OCI-LY7 (cell line): ENCODE measurements at regions not wholly inside any gene's neighbourhood (a gene's known extent, or its start where the extent isn't known, plus 50 kb on each side); places are given as distances from the start of the nearest gene placed in this dataset.

Experiments used
- BruUV-seq: library from RNA; stranded (reverse); fragments of 400-500 nt; replicated peaks from 2 replicates; lab custom pipeline; 2021; lab: Mats Ljungman, UMichigan
- CTCF ChIA-PET: fragments of 300-600 bp; sonication (Branson Sonifier 250); formaldehyde crosslinking; loops from one replicate; lab custom pipeline; 2022; ENCODE audit warnings: antibody characterized with exemption; ENCODE audit not compliant: unreplicated experiment; lab: Charles Lee
- POLR2A ChIA-PET: fragments of 300-600 bp; sonication (Branson Sonifier 250); formaldehyde crosslinking; loops from one replicate; lab custom pipeline; 2022; ENCODE audit warnings: antibody characterized with exemption; lab: Charles Lee
- DNase-seq: peaks from one replicate; pipeline ENCODE4 v3.0.0-alpha.2; 2015; ENCODE audit warnings: low spot score
- H2AFZ ChIP-seq: fragments of 200-600 bp; sonication (generic), shearing (Covaris generic); 2 replicates; pipeline ENCODE4 v1.6.1; 2014; ENCODE audit warnings: mild to moderate bottlenecking, antibody characterized with exemption, low read length, moderate library complexity
- H3K27ac ChIP-seq: fragments of 200-600 bp; sonication (generic); 2 replicates; pipeline ENCODE4 v1.5.1; 2014; ENCODE audit warnings: mixed run types, low read depth, mild to moderate bottlenecking, moderate library complexity, low read length, inconsistent platforms; ENCODE audit not compliant: poor library complexity, severe bottlenecking
- H3K36me3 ChIP-seq: fragments of 200-600 bp; sonication (generic); 2 replicates; pipeline ENCODE4 v1.6.1; 2014; ENCODE audit warnings: mild to moderate bottlenecking, antibody characterized with exemption, low read length, moderate library complexity, mixed read lengths; ENCODE audit not compliant: insufficient read depth
- H3K4me1 ChIP-seq: fragments of 200-600 bp; sonication (generic); 2 replicates; pipeline ENCODE4 v1.5.1; 2014; ENCODE audit warnings: mild to moderate bottlenecking, low read length; ENCODE audit not compliant: insufficient read depth, poor library complexity, severe bottlenecking
- H3K4me2 ChIP-seq: fragments of 200-600 bp; sonication (generic); 2 replicates; pipeline ENCODE4 v1.6.1; 2014; ENCODE audit warnings: mild to moderate bottlenecking, low read length
- H3K4me3 ChIP-seq: fragments of 200-600 bp; sonication (generic); 2 replicates; pipeline ENCODE4 v1.5.1; 2014; ENCODE audit warnings: mild to moderate bottlenecking, low read depth, low read length; ENCODE audit not compliant: poor library complexity, severe bottlenecking
- H3K79me2 ChIP-seq: fragments of 200-600 bp; sonication (generic); 2 replicates; pipeline ENCODE4 v1.6.1; 2016; ENCODE audit warnings: low read depth, mild to moderate bottlenecking, low read length, moderate library complexity, mixed read lengths; ENCODE audit not compliant: insufficient read depth
- H3K9me2 ChIP-seq: fragments of 200-600 bp; sonication (generic); 2 replicates; pipeline ENCODE4 v1.6.1; 2016; ENCODE audit warnings: mild to moderate bottlenecking, low read length, mixed read lengths; ENCODE audit not compliant: insufficient read depth
- H3K9me3 ChIP-seq: fragments of 200-600 bp; sonication (generic); 2 replicates; pipeline ENCODE4 v1.6.1; 2014; ENCODE audit warnings: mild to moderate bottlenecking, mixed run types, low read length, mixed read lengths
- H4K20me1 ChIP-seq: fragments of 200-600 bp; sonication (generic); 2 replicates; pipeline ENCODE4 v1.6.1; 2014; ENCODE audit warnings: mild to moderate bottlenecking, antibody characterized with exemption, low read length, moderate library complexity, mixed read lengths; ENCODE audit not compliant: insufficient read depth
- CTCF ChIP-seq: fragments of 200-600 bp; sonication (generic); conservative IDR thresholded peaks from 2 replicates; pipeline ENCODE4 v1.5.1; 2014; ENCODE audit warnings: mild to moderate bottlenecking, antibody characterized with exemption, low read length, moderate library complexity, mixed read lengths
- EZH2phosphoT487 ChIP-seq: fragments of 200-600 bp; sonication (generic); IDR thresholded peaks from 2 replicates; pipeline ENCODE4 v1.6.1; 2018; ENCODE audit warnings: low read depth, borderline replicate concordance, mild to moderate bottlenecking, mixed run types, antibody characterized with exemption, low read length, moderate library complexity, mixed read lengths
- intact Hi-C: fragments of 100-400 bp; cut with micrococcal nuclease; formaldehyde crosslinking; loops from one replicate; pipeline ENCODE4 v1.10.0; 2022; ENCODE audit not compliant: unreplicated experiment

DNA sequence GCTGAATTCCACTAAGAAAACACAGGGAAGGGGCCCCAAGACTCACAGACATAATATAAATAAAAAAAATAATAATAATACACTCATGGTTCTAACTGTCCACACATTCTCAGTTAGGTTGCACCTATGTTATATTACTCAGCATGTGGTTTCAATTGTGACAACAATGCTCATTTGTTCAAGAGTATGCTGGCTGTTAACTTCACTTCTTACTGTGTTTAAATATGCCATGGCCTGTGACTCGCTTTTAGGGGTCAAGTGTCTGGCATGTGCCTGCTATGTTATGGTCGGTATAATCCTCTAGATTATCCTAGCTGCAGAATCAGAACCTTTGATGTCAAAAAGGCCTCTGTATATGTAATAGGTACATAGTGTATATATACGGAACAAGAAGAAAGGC lies 324.8 kb upstream of the INTU start:
- H2AFZ ChIP-seq = no peak overlapping the region
- no peak overlapping the region for H3K4me2 ChIP-seq
- no peak for DNase-seq
- ChIA-PET CTCF (no interaction called here), POLR2A (interaction anchor here (0.7 kb wide), 1 partner anchor 62 kb away, joined by 3 read pairs; no protein-coding TSS in a partner anchor)
- no peaks in the 10 kb centered on the region for H3K9me2 ChIP-seq
- H3K4me3 ChIP-seq = no peak overlapping the region
- intact Hi-C loops = no loop called here
- TF ChIP-seq EZH2phosphoT487 (no peak), CTCF (no peak)
- H3K27ac ChIP-seq = no peak overlapping the region
- BruUV-seq = no TSS peak
- H3K4me1 ChIP-seq = no peaks in the 10 kb centered on the region
- 0 out of 2 replicates have a peak, but pooled peaks cover 1% of the 10 kb centered on the region for H3K9me3 ChIP-seq
- H3K79me2 ChIP-seq = no peaks in the 10 kb centered on the region
- no peaks in the 10 kb centered on the region for H4K20me1 ChIP-seq
- no peaks in the 10 kb centered on the region for H3K36me3 ChIP-seq

- Histone ChIP-seq H3K4me1 (no peaks in the 10 kb centered on the region), H3K79me2 (no peaks in the 10 kb centered on the region), H3K4me3 (no peak overlapping the region), H3K9me2 (no peaks in the 10 kb centered on the region), H3K4me2 (no peak overlapping the region), H3K27ac (no peak overlapping the region), H3K9me3 (peaks cover 15% of the 10 kb centered on the region; the same call in 1 of the 2 replicates), H3K36me3 (no peaks in the 10 kb centered on the region), H2AFZ (no peak overlapping the region), H4K20me1 (no peaks in the 10 kb centered on the region)
- no TSS peak for BruUV-seq
- no peak for DNase-seq
- intact Hi-C loops = no loop called here
- TF ChIP-seq EZH2phosphoT487 (no peak), CTCF (no peak)
- ChIA-PET POLR2A (interaction anchor here (0.7 kb wide), 1 partner anchor 235 kb away, joined by 3 read pairs; no protein-coding TSS in a partner anchor), CTCF (no interaction called here)
These were observed 323.2 kb upstream of the INTU start for GRCh38 chr4:127309369-127310102.

- no peaks in the 10 kb centered on the region for H3K79me2 ChIP-seq
- no peak for DNase-seq
- H3K27ac ChIP-seq = no peak overlapping the region
- H3K9me3 ChIP-seq = peaks cover 15% of the 10 kb centered on the region; the same call in 1 of the 2 replicates
- TF ChIP-seq EZH2phosphoT487 (no peak), CTCF (no peak)
- no peaks in the 10 kb centered on the region for H3K36me3 ChIP-seq
- no peak overlapping the region for H3K4me2 ChIP-seq
- no peak overlapping the region for H2AFZ ChIP-seq
- H3K4me3 ChIP-seq = no peak overlapping the region
- intact Hi-C loops = no loop called here
- no TSS peak for BruUV-seq
- ChIA-PET POLR2A (no interaction called here), CTCF (no interaction called here)
- no peaks in the 10 kb centered on the region for H3K9me2 ChIP-seq
- no peaks in the 10 kb centered on the region for H3K4me1 ChIP-seq
- H4K20me1 ChIP-seq = no peaks in the 10 kb centered on the region
These were observed 321.4 kb upstream of the INTU start for GRCh38 chr4:127311371-127311770.
